Neural cell (in vitro differentiated cells): ENCODE measurements at regions not wholly inside any gene's neighbourhood (a gene's known extent, or its start where the extent isn't known, plus 50 kb on each side); places are given as distances from the start of the nearest gene placed in this dataset.

Experiments used
- H2AFZ ChIP-seq: fragments of 200-600, 300-800 bp; sonication (generic), shearing (Covaris generic); 2 replicates; pipeline ENCODE4 v1.6.0; 2014; ENCODE audit warnings: low read depth, mild to moderate bottlenecking, antibody characterized with exemption, low read length, moderate library complexity
- H3F3A ChIP-seq: fragments of 200-600 bp; shearing (Covaris generic); 2 replicates; pipeline ENCODE4 v1.6.1; 2016; ENCODE audit warnings: mild to moderate bottlenecking, moderate library complexity, mixed read lengths, antibody characterized with exemption, low read length; ENCODE audit not compliant: insufficient read depth, poor library complexity, severe bottlenecking
- H3K27ac ChIP-seq: fragments of 200-600, 300-800 bp; sonication (generic), shearing (Covaris generic); 2 replicates; pipeline ENCODE4 v1.5.1; 2014; ENCODE audit warnings: mild to moderate bottlenecking, low read length, moderate library complexity
- H3K27me3 ChIP-seq: fragments of 300-800, 200-600 bp; sonication (generic), shearing (Covaris generic); 2 replicates; pipeline ENCODE4 v1.6.0; 2014; ENCODE audit warnings: mild to moderate bottlenecking, low read depth, low read length, moderate library complexity; ENCODE audit not compliant: insufficient read depth
- H3K36me3 ChIP-seq: fragments of 300-800, 200-600 bp; sonication (generic), shearing (Covaris generic); 2 replicates; pipeline ENCODE4 v1.5.1; 2014; ENCODE audit warnings: mild to moderate bottlenecking, antibody characterized with exemption, low read length, moderate library complexity; ENCODE audit not compliant: insufficient read depth
- H3K4me2 ChIP-seq: fragments of 300-800, 200-600 bp; sonication (generic), shearing (Covaris generic); 2 replicates; pipeline ENCODE4 v1.6.0; 2014; ENCODE audit warnings: mild to moderate bottlenecking, low read length
- H3K4me3 ChIP-seq: fragments of 300-800, 200-600 bp; sonication (generic), shearing (Covaris generic); 2 replicates; pipeline ENCODE4 v1.5.1; 2014; ENCODE audit warnings: mild to moderate bottlenecking, low read length, moderate library complexity
- H3K79me2 ChIP-seq: fragments of 200-600 bp; shearing (Covaris generic); replicated peaks from 2 replicates; pipeline ENCODE4 v1.6.0; 2014; ENCODE audit warnings: mild to moderate bottlenecking, low read length, moderate library complexity; ENCODE audit not compliant: insufficient read depth
- H3K9ac ChIP-seq: fragments of 300-800, 200-600 bp; sonication (generic), shearing (Covaris generic); 2 replicates; pipeline ENCODE4 v1.6.1; 2016; ENCODE audit warnings: mild to moderate bottlenecking, low read length, mixed read lengths
- H3K9me2 ChIP-seq: fragments of 200-600 bp; shearing (Covaris generic); 2 replicates; pipeline ENCODE4 v1.6.1; 2016; ENCODE audit warnings: mild to moderate bottlenecking, low read length, mixed read lengths; ENCODE audit not compliant: insufficient read depth
- H3K9me3 ChIP-seq: fragments of 200-600, 300-800 bp; sonication (generic), shearing (Covaris generic); 2 replicates; pipeline ENCODE4 v1.6.1; 2016; ENCODE audit warnings: mild to moderate bottlenecking, mixed run types, low read length, moderate library complexity, mixed read lengths
- H4K20me1 ChIP-seq: fragments of 200-600 bp; shearing (Covaris generic); 2 replicates; pipeline ENCODE4 v1.6.1; 2016; ENCODE audit warnings: mild to moderate bottlenecking, mixed run types; ENCODE audit not compliant: insufficient read depth
- CTCF ChIP-seq: fragments of 450-650 bp; IDR thresholded peaks from 2 replicates; pipeline ENCODE4 v1.5.1; 2014; ENCODE audit warnings: antibody characterized with exemption, mild to moderate bottlenecking, moderate library complexity; ENCODE audit not compliant: poor library complexity, severe bottlenecking
- EP300 ChIP-seq: fragments of 450-650 bp; conservative IDR thresholded peaks from 2 replicates; pipeline ENCODE4 v1.6.1; 2014; ENCODE audit warnings: antibody characterized with exemption, mild to moderate bottlenecking, moderate library complexity; ENCODE audit not compliant: poor library complexity, severe bottlenecking
- EZH2 ChIP-seq: fragments of 200-600, 300-800 bp; shearing (Covaris generic), sonication (generic); IDR thresholded peaks from 2 replicates; pipeline ENCODE4 v1.6.1; 2014; ENCODE audit warnings: antibody characterized with exemption, low read length, borderline replicate concordance, mild to moderate bottlenecking; ENCODE audit not compliant: insufficient read depth, poor library complexity, severe bottlenecking
- MXI1 ChIP-seq: fragments of 450-650 bp; conservative IDR thresholded peaks from 2 replicates; pipeline ENCODE4 v1.6.1; 2014; ENCODE audit warnings: antibody characterized with exemption, mild to moderate bottlenecking; ENCODE audit not compliant: poor library complexity, severe bottlenecking
- POLR2AphosphoS5 ChIP-seq: IDR thresholded peaks from 2 replicates; pipeline ENCODE4 v1.6.1; 2012
- RAD21 ChIP-seq: fragments of 450-650 bp; conservative IDR thresholded peaks from 2 replicates; pipeline ENCODE4 v1.6.1; 2014; ENCODE audit warnings: antibody characterized with exemption, mild to moderate bottlenecking, moderate library complexity
- REST ChIP-seq: IDR thresholded peaks from 2 replicates; pipeline ENCODE4 v1.6.1; 2012; ENCODE audit warnings: borderline replicate concordance
- SMC3 ChIP-seq: fragments of 450-650 bp; conservative IDR thresholded peaks from 2 replicates; pipeline ENCODE4 v1.6.1; 2014; ENCODE audit warnings: antibody characterized with exemption, mild to moderate bottlenecking, moderate library complexity; ENCODE audit not compliant: poor library complexity
- TAF1 ChIP-seq: IDR thresholded peaks from 2 replicates; pipeline ENCODE4 v1.6.1; 2012; ENCODE audit warnings: low read depth

GRCh38 chr15:46343196-46343935, 708.5 kb downstream of the SQOR start:
- peaks cover 3% of the 10 kb centered on the region for H3F3A ChIP-seq
- peak overlapping the region; percentile 40 for H3K27ac ChIP-seq
- TF ChIP-seq RAD21 (peak; percentile 17), EP300 (peak; percentile 23), SMC3 (no peak), TAF1 (no peak)
- H4K20me1 ChIP-seq: no peaks in the 10 kb centered on the region
- H3K27me3 ChIP-seq: no peaks in the 10 kb centered on the region
- no peaks in the 10 kb centered on the region for H3K9me2 ChIP-seq
- H3K79me2 ChIP-seq: no peaks in the 10 kb centered on the region
- H3K4me3 ChIP-seq: peak overlapping the region; percentile 1
- peak overlapping the region; percentile 18 for H2AFZ ChIP-seq
- no peaks in the 10 kb centered on the region for H3K9me3 ChIP-seq
- H3K9ac ChIP-seq: peak overlapping the region; percentile 17
- no peaks in the 10 kb centered on the region for H3K36me3 ChIP-seq
- no peak overlapping the region for H3K4me2 ChIP-seq

GRCh38 chr15:46344115-46344724, 709.4 kb downstream of the SQOR start:
- no peak for TF ChIP-seq POLR2AphosphoS5
- TF ChIP-seq REST: no peak
- no peak for TF ChIP-seq CTCF
- TF ChIP-seq TAF1: no peak
- no peak for TF ChIP-seq EZH2
- no peak for TF ChIP-seq MXI1
- no peak for TF ChIP-seq EP300
- no peak for TF ChIP-seq SMC3
- TF ChIP-seq RAD21: no peak
- Histone ChIP-seq H3K27me3 (no peaks in the 10 kb centered on the region), H3F3A (peaks cover 3% of the 10 kb centered on the region), H3K27ac (peak overlapping the region; percentile 40), H3K4me2 (no peak overlapping the region), H3K9me3 (no peaks in the 10 kb centered on the region), H4K20me1 (no peaks in the 10 kb centered on the region), H3K79me2 (no peaks in the 10 kb centered on the region), H3K4me3 (no peak overlapping the region), H3K9me2 (no peaks in the 10 kb centered on the region), H3K36me3 (no peaks in the 10 kb centered on the region), H3K9ac (no peak overlapping the region), H2AFZ (no peak overlapping the region)
